22Rv1 (cell line): ENCODE measurements at regions not wholly inside any gene's neighbourhood (a gene's known extent, or its start where the extent isn't known, plus 50 kb on each side); places are given as distances from the start of the nearest gene placed in this dataset.

Source experiments
- ZFX ChIP-seq: fragments of 450-650 bp; IDR thresholded peaks from 2 replicates; pipeline ENCODE4 v1.6.1; 2017; ENCODE audit warnings: antibody characterized with exemption, borderline replicate concordance
- TF ChIP-seq, protein P1 (sequence below): fragments of 450-650 bp; IDR thresholded peaks from 2 replicates; pipeline ENCODE4 v1.5.1; 2017; ENCODE audit warnings: mild to moderate bottlenecking

GRCh38 chr2:105469781-105470180 lies 70.9 kb upstream of the FHL2 start:
- TF ChIP-seq, protein P1, sequence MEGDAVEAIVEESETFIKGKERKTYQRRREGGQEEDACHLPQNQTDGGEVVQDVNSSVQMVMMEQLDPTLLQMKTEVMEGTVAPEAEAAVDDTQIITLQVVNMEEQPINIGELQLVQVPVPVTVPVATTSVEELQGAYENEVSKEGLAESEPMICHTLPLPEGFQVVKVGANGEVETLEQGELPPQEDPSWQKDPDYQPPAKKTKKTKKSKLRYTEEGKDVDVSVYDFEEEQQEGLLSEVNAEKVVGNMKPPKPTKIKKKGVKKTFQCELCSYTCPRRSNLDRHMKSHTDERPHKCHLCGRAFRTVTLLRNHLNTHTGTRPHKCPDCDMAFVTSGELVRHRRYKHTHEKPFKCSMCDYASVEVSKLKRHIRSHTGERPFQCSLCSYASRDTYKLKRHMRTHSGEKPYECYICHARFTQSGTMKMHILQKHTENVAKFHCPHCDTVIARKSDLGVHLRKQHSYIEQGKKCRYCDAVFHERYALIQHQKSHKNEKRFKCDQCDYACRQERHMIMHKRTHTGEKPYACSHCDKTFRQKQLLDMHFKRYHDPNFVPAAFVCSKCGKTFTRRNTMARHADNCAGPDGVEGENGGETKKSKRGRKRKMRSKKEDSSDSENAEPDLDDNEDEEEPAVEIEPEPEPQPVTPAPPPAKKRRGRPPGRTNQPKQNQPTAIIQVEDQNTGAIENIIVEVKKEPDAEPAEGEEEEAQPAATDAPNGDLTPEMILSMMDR: no peak
- no peak for TF ChIP-seq ZFX
